Panc1 (cell line): ENCODE measurements at regions not wholly inside any gene's neighbourhood (a gene's known extent, or its start where the extent isn't known, plus 50 kb on each side); places are given as distances from the start of the nearest gene placed in this dataset.

ENCODE experiments used
- ATAC-seq: fragments of 200-7000 bp; cut with Tn5 transposase; 2 replicates; pipeline ENCODE4 v1.9.1; 2020; ENCODE audit warnings: mild to moderate bottlenecking, moderate library complexity
- BruUV-seq: library from RNA; stranded (reverse); fragments of 400-500 nt; replicated peaks from 2 replicates; lab custom pipeline; 2021; lab: Mats Ljungman, UMichigan
- CTCF ChIA-PET: fragments of 300-600 bp; sonication (Branson Sonifier 250); formaldehyde crosslinking; loops from one replicate; lab custom pipeline; 2022; ENCODE audit warnings: antibody characterized with exemption; lab: Charles Lee
- POLR2A ChIA-PET: fragments of 300-600 bp; sonication (Branson Sonifier 250); formaldehyde crosslinking; loops from one replicate; lab custom pipeline; 2022; ENCODE audit warnings: antibody characterized with exemption; lab: Charles Lee
- DNase-seq: peaks from one replicate; pipeline ENCODE4 v3.0.0-alpha.2; 2010; ENCODE audit warnings: low read depth, low spot score
- H3K27ac ChIP-seq: 2 replicates; pipeline ENCODE4 v1.5.1; 2011; ENCODE audit warnings: mild to moderate bottlenecking, low read length, inconsistent platforms
- H3K27me3 ChIP-seq: fragments of 200-500 bp; sonication (Bioruptor generic); 2 replicates; pipeline ENCODE4 v1.6.0; 2014; ENCODE audit warnings: low read length, inconsistent platforms; ENCODE audit not compliant: control insufficient read depth, insufficient read depth
- H3K36me3 ChIP-seq: fragments of 200-500 bp; sonication (Bioruptor generic); 2 replicates; pipeline ENCODE4 v1.5.1; 2014; ENCODE audit warnings: inconsistent platforms, mild to moderate bottlenecking, low read length, moderate library complexity; ENCODE audit not compliant: control insufficient read depth, insufficient read depth
- H3K4me1 ChIP-seq: 2 replicates; pipeline ENCODE4 v1.5.1; 2011; ENCODE audit warnings: inconsistent platforms, mild to moderate bottlenecking, low read length, moderate library complexity; ENCODE audit not compliant: control insufficient read depth, insufficient read depth
- H3K4me3 ChIP-seq, 2 experiments: 2 replicates each; pipeline ENCODE4 v1.5.1; 2011 to 2012; ENCODE audit warnings: low read depth in 2 of 2, low read length in 2 of 2, mild to moderate bottlenecking in 2 of 2, inconsistent platforms in 1 of 2, moderate library complexity in 1 of 2
- H3K9me3 ChIP-seq: fragments of 200-500 bp; sonication (Bioruptor generic); 2 replicates; pipeline ENCODE4 v1.5.1; 2014; ENCODE audit warnings: low read depth, mild to moderate bottlenecking, inconsistent platforms, low read length, moderate library complexity; ENCODE audit not compliant: control insufficient read depth, insufficient read depth
- POLR2AphosphoS5 ChIP-seq: IDR thresholded peaks from 2 replicates; pipeline ENCODE4 v1.6.1; 2012; ENCODE audit warnings: mild to moderate bottlenecking, low read depth, low read length, moderate library complexity
- SIN3A ChIP-seq: IDR thresholded peaks from 2 replicates; pipeline ENCODE4 v1.6.1; 2012; ENCODE audit warnings: low read depth, mild to moderate bottlenecking, low read length, moderate library complexity, borderline replicate concordance; ENCODE audit not compliant: insufficient read depth
- TCF7L2 ChIP-seq: IDR thresholded peaks from 2 replicates; pipeline ENCODE4 v1.6.1; 2011; ENCODE audit warnings: mild to moderate bottlenecking, low read depth, low read length, inconsistent platforms
- in situ Hi-C: cut with HindIII; loops from 2 replicates; pipeline ENCODE4 v1.10.0; 2016; ENCODE audit warnings: low sequenced_read_pairs, low pct_unique_long_range_greater_than_20kb
- intact Hi-C: fragments of 100-400 bp; cut with micrococcal nuclease; formaldehyde crosslinking; loops from one replicate; pipeline ENCODE4 v1.10.0; 2022; ENCODE audit not compliant: unreplicated experiment
- TF ChIP-seq, protein P1 (sequence below), 2 experiments: IDR thresholded peaks; 2 replicates each; pipeline ENCODE4 v1.6.1; 2011 to 2012; ENCODE audit warnings: low read depth in 2 of 2, control low read depth in 1 of 2, low read length in 1 of 2, mild to moderate bottlenecking in 1 of 2, moderate library complexity in 1 of 2; ENCODE audit not compliant: insufficient read depth in 1 of 2
- TF ChIP-seq, protein P2 (sequence below): fragments of 450-650 bp; IDR thresholded peaks from 2 replicates; pipeline ENCODE4 v1.5.1; 2017; ENCODE audit warnings: mild to moderate bottlenecking

DNA sequence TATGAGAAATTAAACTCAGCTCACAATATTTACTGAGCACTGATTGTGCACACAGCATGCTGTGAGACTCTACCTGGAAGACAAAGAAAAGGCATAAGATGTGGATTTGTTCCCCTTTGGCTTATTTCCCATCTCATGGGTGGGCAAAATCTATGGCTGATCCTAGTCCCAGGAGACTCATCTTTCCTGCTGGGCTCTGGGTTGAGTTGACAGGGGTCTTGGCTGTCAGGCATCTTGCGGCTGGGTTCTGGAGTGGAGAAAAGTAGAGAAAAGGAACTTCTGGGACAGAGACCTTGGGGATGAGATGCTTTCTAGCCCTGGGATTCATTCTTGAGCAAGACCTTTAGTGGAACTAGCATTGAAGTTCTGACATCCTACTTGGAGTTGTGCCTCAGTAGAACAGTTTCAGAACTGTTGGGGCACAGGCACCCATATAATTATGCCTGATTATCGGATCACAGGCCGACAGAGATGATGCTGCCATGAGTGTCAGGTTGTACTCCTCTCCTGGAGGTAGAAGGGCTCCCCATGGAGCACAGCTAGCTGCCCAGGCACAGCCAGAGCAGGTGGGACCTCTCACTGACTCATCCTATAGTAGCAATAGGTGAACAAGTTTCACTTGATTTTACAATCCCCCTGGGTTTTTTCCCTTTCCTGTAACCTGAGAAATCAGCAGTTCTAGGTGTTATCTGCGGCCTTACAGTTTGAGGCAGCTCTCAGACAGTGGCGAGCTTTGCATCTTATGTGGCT, 260.9 kb downstream of the CYRIA start:
- no peak for DNase-seq
- no TSS peak for BruUV-seq
- intact Hi-C loops, result no loop called here
- Histone ChIP-seq H3K27ac (no peak overlapping the region), H3K36me3 (no peaks in the 10 kb centered on the region), H3K27me3 (no peaks in the 10 kb centered on the region), H3K4me1 (no peaks in the 10 kb centered on the region), H3K9me3 (no peaks in the 10 kb centered on the region), H3K4me3 (no peak overlapping the region)
- no peak for TF ChIP-seq POLR2AphosphoS5
- TF ChIP-seq TCF7L2, result no peak
- no peak for TF ChIP-seq SIN3A
- TF ChIP-seq, protein P1, sequence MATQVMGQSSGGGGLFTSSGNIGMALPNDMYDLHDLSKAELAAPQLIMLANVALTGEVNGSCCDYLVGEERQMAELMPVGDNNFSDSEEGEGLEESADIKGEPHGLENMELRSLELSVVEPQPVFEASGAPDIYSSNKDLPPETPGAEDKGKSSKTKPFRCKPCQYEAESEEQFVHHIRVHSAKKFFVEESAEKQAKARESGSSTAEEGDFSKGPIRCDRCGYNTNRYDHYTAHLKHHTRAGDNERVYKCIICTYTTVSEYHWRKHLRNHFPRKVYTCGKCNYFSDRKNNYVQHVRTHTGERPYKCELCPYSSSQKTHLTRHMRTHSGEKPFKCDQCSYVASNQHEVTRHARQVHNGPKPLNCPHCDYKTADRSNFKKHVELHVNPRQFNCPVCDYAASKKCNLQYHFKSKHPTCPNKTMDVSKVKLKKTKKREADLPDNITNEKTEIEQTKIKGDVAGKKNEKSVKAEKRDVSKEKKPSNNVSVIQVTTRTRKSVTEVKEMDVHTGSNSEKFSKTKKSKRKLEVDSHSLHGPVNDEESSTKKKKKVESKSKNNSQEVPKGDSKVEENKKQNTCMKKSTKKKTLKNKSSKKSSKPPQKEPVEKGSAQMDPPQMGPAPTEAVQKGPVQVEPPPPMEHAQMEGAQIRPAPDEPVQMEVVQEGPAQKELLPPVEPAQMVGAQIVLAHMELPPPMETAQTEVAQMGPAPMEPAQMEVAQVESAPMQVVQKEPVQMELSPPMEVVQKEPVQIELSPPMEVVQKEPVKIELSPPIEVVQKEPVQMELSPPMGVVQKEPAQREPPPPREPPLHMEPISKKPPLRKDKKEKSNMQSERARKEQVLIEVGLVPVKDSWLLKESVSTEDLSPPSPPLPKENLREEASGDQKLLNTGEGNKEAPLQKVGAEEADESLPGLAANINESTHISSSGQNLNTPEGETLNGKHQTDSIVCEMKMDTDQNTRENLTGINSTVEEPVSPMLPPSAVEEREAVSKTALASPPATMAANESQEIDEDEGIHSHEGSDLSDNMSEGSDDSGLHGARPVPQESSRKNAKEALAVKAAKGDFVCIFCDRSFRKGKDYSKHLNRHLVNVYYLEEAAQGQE (IDR thresholded peaks at IDR 0.05; ENCODE audit: insufficient read depth in 1 of 2, low read depth in 2 of 2, low read length in 1 of 2), result no peak
- TF ChIP-seq, protein P2, sequence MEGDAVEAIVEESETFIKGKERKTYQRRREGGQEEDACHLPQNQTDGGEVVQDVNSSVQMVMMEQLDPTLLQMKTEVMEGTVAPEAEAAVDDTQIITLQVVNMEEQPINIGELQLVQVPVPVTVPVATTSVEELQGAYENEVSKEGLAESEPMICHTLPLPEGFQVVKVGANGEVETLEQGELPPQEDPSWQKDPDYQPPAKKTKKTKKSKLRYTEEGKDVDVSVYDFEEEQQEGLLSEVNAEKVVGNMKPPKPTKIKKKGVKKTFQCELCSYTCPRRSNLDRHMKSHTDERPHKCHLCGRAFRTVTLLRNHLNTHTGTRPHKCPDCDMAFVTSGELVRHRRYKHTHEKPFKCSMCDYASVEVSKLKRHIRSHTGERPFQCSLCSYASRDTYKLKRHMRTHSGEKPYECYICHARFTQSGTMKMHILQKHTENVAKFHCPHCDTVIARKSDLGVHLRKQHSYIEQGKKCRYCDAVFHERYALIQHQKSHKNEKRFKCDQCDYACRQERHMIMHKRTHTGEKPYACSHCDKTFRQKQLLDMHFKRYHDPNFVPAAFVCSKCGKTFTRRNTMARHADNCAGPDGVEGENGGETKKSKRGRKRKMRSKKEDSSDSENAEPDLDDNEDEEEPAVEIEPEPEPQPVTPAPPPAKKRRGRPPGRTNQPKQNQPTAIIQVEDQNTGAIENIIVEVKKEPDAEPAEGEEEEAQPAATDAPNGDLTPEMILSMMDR, result no peak
- ChIA-PET CTCF (no interaction called here), POLR2A (no interaction called here)
- in situ Hi-C loops, result no loop called here
- ATAC-seq, result no peak

DNA sequence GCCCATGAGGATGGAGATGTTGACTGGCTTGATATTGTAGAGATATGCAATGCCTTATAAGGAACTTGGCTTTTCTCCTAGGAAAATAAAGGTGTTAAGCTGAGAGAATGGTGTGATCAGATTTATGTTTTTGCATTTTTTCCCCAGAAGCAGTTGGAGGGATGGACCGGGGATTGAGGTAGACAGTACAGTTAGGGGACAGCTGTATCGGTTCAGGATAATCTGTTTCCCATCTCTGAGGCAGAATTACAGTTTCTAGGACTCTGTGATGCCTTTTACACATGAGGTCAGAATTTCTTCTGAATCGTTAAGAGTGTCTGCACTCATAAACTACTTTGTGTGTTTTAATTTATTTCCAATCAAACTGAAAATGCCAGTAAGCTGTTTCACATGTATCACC, 261.5 kb downstream of the CYRIA start:
- intact Hi-C loops, result no loop called here
- H3K27me3 ChIP-seq, result no peaks in the 10 kb centered on the region
- H3K4me1 ChIP-seq, result no peaks in the 10 kb centered on the region
- no peaks in the 10 kb centered on the region for H3K36me3 ChIP-seq
- POLR2A ChIA-PET, result no interaction called here
- DNase-seq (no peak), ATAC-seq (no peak)
- in situ Hi-C loops, result no loop called here
- CTCF ChIA-PET, result no interaction called here
- no peak for TF ChIP-seq POLR2AphosphoS5
- TF ChIP-seq, protein P2, result no peak
- no peak for TF ChIP-seq TCF7L2
- TF ChIP-seq SIN3A, result no peak
- TF ChIP-seq, protein P1 (IDR thresholded peaks at IDR 0.05; ENCODE audit: insufficient read depth in 1 of 2, low read depth in 2 of 2, low read length in 1 of 2), result no peak
- H3K4me3 ChIP-seq, result no peak overlapping the region
- BruUV-seq, result no TSS peak
- H3K9me3 ChIP-seq, result no peaks in the 10 kb centered on the region
- H3K27ac ChIP-seq, result no peak overlapping the region
